GM23338 (cell line): ENCODE measurements at regions not wholly inside any gene's neighbourhood (a gene's known extent, or its start where the extent isn't known, plus 50 kb on each side); places are given as distances from the start of the nearest gene placed in this dataset.

ENCODE experiments used
- ATAC-seq: fragments of 200-7000 bp; cut with Tn5 transposase; 3 replicates; pipeline ENCODE4 v1.9.1; 2020
- DNase-seq: peaks from one replicate; pipeline ENCODE4 v3.0.0-alpha.2; 2015; ENCODE audit warnings: low spot score
- H2AFZ ChIP-seq: fragments of 200-600 bp; sonication (generic); 2 replicates; pipeline ENCODE4 v1.8.0; 2016; ENCODE audit warnings: antibody characterized with exemption, mild to moderate bottlenecking, moderate library complexity
- H3F3A ChIP-seq: fragments of 200-600 bp; sonication (generic); replicated peaks from 2 replicates; pipeline ENCODE4 v1.8.0; 2017; ENCODE audit warnings: antibody characterized with exemption, mixed run types, low read depth
- H3K27ac ChIP-seq: fragments of 200-600 bp; sonication (generic); 2 replicates; pipeline ENCODE4 v1.6.1; 2016; ENCODE audit warnings: low read depth
- H3K27me3 ChIP-seq: fragments of 200-600 bp; sonication (generic); 2 replicates; pipeline ENCODE4 v1.8.0; 2016; ENCODE audit warnings: mild to moderate bottlenecking, mixed run types, moderate library complexity; ENCODE audit not compliant: insufficient read depth
- H3K36me3 ChIP-seq: fragments of 200-600 bp; sonication (generic); 2 replicates; pipeline ENCODE4 v1.8.0; 2016; ENCODE audit warnings: mild to moderate bottlenecking; ENCODE audit not compliant: insufficient read depth
- H3K4me1 ChIP-seq: fragments of 200-600 bp; sonication (generic); 2 replicates; pipeline ENCODE4 v1.8.0; 2016; ENCODE audit warnings: mild to moderate bottlenecking, moderate library complexity; ENCODE audit not compliant: insufficient read depth
- H3K4me2 ChIP-seq: fragments of 200-600 bp; sonication (generic); 2 replicates; pipeline ENCODE4 v1.7.1; 2017; ENCODE audit warnings: mixed run types
- H3K4me3 ChIP-seq: fragments of 200-600 bp; sonication (generic); 2 replicates; pipeline ENCODE4 v1.6.1; 2016; ENCODE audit warnings: mixed run types
- H3K79me2 ChIP-seq: fragments of 200-600 bp; sonication (generic); replicated peaks from 2 replicates; pipeline ENCODE4 v1.8.0; 2017; ENCODE audit warnings: mild to moderate bottlenecking; ENCODE audit not compliant: insufficient read depth
- H3K9me2 ChIP-seq: fragments of 200-600 bp; sonication (generic); 2 replicates; pipeline ENCODE4 v1.8.0; 2017; ENCODE audit not compliant: insufficient read depth
- H4K20me1 ChIP-seq: fragments of 200-600 bp; sonication (generic); replicated peaks from 2 replicates; pipeline ENCODE4 v1.8.0; 2017; ENCODE audit warnings: mild to moderate bottlenecking; ENCODE audit not compliant: insufficient read depth
- H3K27ac Mint-ChIP-seq: 2 replicates; pipeline ENCODE4 v1.8.0; 2020; ENCODE audit warnings: inconsistent platforms, mild to moderate bottlenecking, moderate library complexity, mixed read lengths
- H3K27me3 Mint-ChIP-seq: 3 replicates; pipeline ENCODE4 v1.8.0; 2022; ENCODE audit warnings: low read depth, mild to moderate bottlenecking, moderate library complexity, mixed read lengths, inconsistent platforms; ENCODE audit not compliant: insufficient read depth, poor library complexity
- H3K36me3 Mint-ChIP-seq: 3 replicates; pipeline ENCODE4 v1.8.0; 2021; ENCODE audit warnings: low read depth, mild to moderate bottlenecking, inconsistent platforms, moderate library complexity, mixed read lengths
- H3K4me1 Mint-ChIP-seq: 3 replicates; pipeline ENCODE4 v1.8.0; 2020; ENCODE audit warnings: mild to moderate bottlenecking, inconsistent platforms, mixed read lengths
- H3K4me3 Mint-ChIP-seq: 3 replicates; pipeline ENCODE4 v1.8.0; 2021; ENCODE audit warnings: moderate library complexity, mild to moderate bottlenecking, inconsistent platforms, mixed read lengths
- H3K9me3 Mint-ChIP-seq: 3 replicates; pipeline ENCODE4 v1.8.0; 2020; ENCODE audit warnings: moderate library complexity, mild to moderate bottlenecking, inconsistent platforms, mixed read lengths
- CREB1 ChIP-seq: fragments of 250-450 bp; sonication (Bioruptor Pico); IDR thresholded peaks from 2 replicates; pipeline ENCODE4 v1.5.0; 2020; ENCODE audit warnings: low read depth, mild to moderate bottlenecking, moderate library complexity
- EZH2 ChIP-seq: fragments of 200-600 bp; sonication (generic); IDR thresholded peaks from one replicate; pipeline ENCODE4 v1.8.0; 2017; ENCODE audit warnings: antibody characterized with exemption, mild to moderate bottlenecking, low read depth; ENCODE audit not compliant: unreplicated experiment
- JUNB ChIP-seq: IDR thresholded peaks from one replicate; pipeline ENCODE4 v1.6.1; 2016; ENCODE audit warnings: antibody characterized with exemption; ENCODE audit not compliant: unreplicated experiment
- POLR2AphosphoS5 ChIP-seq: IDR thresholded peaks from 2 replicates; pipeline ENCODE4 v1.6.1; 2016; ENCODE audit warnings: antibody characterized with exemption, low read depth
- STAT1 ChIP-seq: IDR thresholded peaks from one replicate; pipeline ENCODE4 v1.6.1; 2016; ENCODE audit warnings: antibody characterized with exemption; ENCODE audit not compliant: unreplicated experiment
- ZNF114 ChIP-seq: fragments of 250-450 bp; sonication (Bioruptor Pico); IDR thresholded peaks from 2 replicates; pipeline ENCODE4 v1.5.0; 2020; ENCODE audit warnings: mild to moderate bottlenecking, moderate library complexity
- TF ChIP-seq, protein P1 (sequence below), 2 experiments: fragments of 200-600 bp in 1 of 2; sonication (generic) in 1 of 2; conservative IDR thresholded peaks; 2 replicates each; pipeline versions ENCODE4 v1.5.1 to v1.6.1; 2016 to 2017; ENCODE audit warnings: antibody characterized with exemption in 2 of 2, low read depth in 2 of 2, mild to moderate bottlenecking in 2 of 2, moderate library complexity in 1 of 2
- TF ChIP-seq, protein P2 (sequence below): fragments of 250-450 bp; sonication (Bioruptor Pico); IDR thresholded peaks from 2 replicates; pipeline ENCODE4 v1.5.0; 2020; ENCODE audit warnings: mild to moderate bottlenecking, moderate library complexity
- TF ChIP-seq, protein P3 (sequence below): IDR thresholded peaks from one replicate; pipeline ENCODE4 v1.6.1; 2018; ENCODE audit warnings: antibody characterized with exemption; ENCODE audit not compliant: unreplicated experiment
- TF ChIP-seq, protein P4 (sequence below): IDR thresholded peaks from 2 replicates; pipeline ENCODE4 v1.6.1; 2016; ENCODE audit warnings: antibody characterized with exemption

DNA sequence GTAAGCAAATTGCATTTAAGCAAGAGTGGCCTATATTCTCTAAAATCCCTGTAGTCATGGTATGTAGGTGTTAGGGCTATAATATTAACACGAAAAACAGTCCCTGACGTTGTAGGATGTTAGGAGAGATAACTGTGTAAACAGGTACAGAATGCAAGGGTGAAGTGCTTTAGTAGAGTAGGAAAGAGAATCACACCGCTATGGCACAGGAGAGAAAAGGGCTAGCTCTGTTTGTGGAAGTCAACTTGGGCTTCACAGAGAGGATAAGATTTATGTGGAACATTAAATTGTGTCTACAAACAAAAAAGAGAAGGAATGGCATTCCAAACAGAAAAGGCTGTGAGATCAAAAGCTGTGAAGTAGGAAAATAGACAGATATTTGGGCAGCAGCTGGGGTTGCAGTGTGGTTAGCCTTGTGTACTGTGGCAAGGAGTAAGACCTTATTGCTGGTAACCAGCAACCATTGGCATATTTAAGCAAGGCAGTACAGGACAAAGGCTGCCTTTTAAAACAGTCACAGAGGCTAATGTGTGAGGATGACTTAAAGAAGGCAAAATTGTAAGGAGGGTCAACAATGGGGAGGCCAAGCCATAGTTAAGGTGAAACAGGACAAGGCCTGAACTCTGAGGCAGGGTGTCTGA, 337.5 kb upstream of the ADAMTSL1 start:
- H3K9me3 Mint-ChIP-seq: no peaks in the 10 kb centered on the region
- Histone ChIP-seq H3F3A (no peaks in the 10 kb centered on the region), H3K9me2 (peaks cover 11% of the 10 kb centered on the region; the same call in 1 of the 2 replicates), H3K27ac (no peak overlapping the region), H3K27me3 (no peaks in the 10 kb centered on the region), H3K36me3 (no peaks in the 10 kb centered on the region), H3K4me1 (no peaks in the 10 kb centered on the region), H4K20me1 (no peaks in the 10 kb centered on the region), H3K79me2 (no peaks in the 10 kb centered on the region), H3K4me3 (no peak overlapping the region), H3K4me2 (no peak overlapping the region), H2AFZ (no peak overlapping the region)
- TF ChIP-seq CREB1 (CRISPR knock-in tag) (no peak), ZNF114 (CRISPR knock-in tag) (no peak), POLR2AphosphoS5 (no peak), STAT1 (no peak), JUNB (no peak), EZH2 (no peak)
- TF ChIP-seq, protein P1, sequence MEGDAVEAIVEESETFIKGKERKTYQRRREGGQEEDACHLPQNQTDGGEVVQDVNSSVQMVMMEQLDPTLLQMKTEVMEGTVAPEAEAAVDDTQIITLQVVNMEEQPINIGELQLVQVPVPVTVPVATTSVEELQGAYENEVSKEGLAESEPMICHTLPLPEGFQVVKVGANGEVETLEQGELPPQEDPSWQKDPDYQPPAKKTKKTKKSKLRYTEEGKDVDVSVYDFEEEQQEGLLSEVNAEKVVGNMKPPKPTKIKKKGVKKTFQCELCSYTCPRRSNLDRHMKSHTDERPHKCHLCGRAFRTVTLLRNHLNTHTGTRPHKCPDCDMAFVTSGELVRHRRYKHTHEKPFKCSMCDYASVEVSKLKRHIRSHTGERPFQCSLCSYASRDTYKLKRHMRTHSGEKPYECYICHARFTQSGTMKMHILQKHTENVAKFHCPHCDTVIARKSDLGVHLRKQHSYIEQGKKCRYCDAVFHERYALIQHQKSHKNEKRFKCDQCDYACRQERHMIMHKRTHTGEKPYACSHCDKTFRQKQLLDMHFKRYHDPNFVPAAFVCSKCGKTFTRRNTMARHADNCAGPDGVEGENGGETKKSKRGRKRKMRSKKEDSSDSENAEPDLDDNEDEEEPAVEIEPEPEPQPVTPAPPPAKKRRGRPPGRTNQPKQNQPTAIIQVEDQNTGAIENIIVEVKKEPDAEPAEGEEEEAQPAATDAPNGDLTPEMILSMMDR (conservative IDR thresholded peaks at IDR 0.05; ENCODE audit: low read depth in 2 of 2): no peak
- TF ChIP-seq, protein P2, sequence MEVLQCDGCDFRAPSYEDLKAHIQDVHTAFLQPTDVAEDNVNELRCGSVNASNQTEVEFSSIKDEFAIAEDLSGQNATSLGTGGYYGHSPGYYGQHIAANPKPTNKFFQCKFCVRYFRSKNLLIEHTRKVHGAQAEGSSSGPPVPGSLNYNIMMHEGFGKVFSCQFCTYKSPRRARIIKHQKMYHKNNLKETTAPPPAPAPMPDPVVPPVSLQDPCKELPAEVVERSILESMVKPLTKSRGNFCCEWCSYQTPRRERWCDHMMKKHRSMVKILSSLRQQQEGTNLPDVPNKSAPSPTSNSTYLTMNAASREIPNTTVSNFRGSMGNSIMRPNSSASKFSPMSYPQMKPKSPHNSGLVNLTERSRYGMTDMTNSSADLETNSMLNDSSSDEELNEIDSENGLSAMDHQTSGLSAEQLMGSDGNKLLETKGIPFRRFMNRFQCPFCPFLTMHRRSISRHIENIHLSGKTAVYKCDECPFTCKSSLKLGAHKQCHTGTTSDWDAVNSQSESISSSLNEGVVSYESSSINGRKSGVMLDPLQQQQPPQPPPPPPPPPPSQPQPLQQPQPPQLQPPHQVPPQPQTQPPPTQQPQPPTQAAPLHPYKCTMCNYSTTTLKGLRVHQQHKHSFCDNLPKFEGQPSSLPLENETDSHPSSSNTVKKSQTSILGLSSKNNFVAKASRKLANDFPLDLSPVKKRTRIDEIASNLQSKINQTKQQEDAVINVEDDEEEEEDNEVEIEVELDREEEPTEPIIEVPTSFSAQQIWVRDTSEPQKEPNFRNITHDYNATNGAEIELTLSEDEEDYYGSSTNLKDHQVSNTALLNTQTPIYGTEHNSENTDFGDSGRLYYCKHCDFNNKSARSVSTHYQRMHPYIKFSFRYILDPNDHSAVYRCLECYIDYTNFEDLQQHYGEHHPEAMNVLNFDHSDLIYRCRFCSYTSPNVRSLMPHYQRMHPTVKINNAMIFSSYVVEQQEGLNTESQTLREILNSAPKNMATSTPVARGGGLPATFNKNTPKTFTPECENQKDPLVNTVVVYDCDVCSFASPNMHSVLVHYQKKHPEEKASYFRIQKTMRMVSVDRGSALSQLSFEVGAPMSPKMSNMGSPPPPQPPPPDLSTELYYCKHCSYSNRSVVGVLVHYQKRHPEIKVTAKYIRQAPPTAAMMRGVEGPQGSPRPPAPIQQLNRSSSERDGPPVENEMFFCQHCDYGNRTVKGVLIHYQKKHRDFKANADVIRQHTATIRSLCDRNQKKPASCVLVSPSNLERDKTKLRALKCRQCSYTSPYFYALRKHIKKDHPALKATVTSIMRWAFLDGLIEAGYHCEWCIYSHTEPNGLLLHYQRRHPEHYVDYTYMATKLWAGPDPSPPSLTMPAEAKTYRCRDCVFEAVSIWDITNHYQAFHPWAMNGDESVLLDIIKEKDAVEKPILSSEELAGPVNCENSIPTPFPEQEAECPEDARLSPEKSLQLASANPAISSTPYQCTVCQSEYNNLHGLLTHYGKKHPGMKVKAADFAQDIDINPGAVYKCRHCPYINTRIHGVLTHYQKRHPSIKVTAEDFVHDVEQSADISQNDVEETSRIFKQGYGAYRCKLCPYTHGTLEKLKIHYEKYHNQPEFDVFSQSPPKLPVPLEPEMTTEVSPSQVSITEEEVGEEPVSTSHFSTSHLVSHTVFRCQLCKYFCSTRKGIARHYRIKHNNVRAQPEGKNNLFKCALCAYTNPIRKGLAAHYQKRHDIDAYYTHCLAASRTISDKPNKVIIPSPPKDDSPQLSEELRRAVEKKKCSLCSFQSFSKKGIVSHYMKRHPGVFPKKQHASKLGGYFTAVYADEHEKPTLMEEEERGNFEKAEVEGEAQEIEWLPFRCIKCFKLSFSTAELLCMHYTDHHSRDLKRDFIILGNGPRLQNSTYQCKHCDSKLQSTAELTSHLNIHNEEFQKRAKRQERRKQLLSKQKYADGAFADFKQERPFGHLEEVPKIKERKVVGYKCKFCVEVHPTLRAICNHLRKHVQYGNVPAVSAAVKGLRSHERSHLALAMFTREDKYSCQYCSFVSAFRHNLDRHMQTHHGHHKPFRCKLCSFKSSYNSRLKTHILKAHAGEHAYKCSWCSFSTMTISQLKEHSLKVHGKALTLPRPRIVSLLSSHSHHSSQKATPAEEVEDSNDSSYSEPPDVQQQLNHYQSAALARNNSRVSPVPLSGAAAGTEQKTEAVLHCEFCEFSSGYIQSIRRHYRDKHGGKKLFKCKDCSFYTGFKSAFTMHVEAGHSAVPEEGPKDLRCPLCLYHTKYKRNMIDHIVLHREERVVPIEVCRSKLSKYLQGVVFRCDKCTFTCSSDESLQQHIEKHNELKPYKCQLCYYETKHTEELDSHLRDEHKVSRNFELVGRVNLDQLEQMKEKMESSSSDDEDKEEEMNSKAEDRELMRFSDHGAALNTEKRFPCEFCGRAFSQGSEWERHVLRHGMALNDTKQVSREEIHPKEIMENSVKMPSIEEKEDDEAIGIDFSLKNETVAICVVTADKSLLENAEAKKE (CRISPR knock-in tag): no peak
- TF ChIP-seq, protein P3, sequence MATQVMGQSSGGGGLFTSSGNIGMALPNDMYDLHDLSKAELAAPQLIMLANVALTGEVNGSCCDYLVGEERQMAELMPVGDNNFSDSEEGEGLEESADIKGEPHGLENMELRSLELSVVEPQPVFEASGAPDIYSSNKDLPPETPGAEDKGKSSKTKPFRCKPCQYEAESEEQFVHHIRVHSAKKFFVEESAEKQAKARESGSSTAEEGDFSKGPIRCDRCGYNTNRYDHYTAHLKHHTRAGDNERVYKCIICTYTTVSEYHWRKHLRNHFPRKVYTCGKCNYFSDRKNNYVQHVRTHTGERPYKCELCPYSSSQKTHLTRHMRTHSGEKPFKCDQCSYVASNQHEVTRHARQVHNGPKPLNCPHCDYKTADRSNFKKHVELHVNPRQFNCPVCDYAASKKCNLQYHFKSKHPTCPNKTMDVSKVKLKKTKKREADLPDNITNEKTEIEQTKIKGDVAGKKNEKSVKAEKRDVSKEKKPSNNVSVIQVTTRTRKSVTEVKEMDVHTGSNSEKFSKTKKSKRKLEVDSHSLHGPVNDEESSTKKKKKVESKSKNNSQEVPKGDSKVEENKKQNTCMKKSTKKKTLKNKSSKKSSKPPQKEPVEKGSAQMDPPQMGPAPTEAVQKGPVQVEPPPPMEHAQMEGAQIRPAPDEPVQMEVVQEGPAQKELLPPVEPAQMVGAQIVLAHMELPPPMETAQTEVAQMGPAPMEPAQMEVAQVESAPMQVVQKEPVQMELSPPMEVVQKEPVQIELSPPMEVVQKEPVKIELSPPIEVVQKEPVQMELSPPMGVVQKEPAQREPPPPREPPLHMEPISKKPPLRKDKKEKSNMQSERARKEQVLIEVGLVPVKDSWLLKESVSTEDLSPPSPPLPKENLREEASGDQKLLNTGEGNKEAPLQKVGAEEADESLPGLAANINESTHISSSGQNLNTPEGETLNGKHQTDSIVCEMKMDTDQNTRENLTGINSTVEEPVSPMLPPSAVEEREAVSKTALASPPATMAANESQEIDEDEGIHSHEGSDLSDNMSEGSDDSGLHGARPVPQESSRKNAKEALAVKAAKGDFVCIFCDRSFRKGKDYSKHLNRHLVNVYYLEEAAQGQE: no peak
- TF ChIP-seq, protein P4, sequence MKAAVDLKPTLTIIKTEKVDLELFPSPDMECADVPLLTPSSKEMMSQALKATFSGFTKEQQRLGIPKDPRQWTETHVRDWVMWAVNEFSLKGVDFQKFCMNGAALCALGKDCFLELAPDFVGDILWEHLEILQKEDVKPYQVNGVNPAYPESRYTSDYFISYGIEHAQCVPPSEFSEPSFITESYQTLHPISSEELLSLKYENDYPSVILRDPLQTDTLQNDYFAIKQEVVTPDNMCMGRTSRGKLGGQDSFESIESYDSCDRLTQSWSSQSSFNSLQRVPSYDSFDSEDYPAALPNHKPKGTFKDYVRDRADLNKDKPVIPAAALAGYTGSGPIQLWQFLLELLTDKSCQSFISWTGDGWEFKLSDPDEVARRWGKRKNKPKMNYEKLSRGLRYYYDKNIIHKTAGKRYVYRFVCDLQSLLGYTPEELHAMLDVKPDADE: no peak
- H3K27me3 Mint-ChIP-seq: no peaks in the 10 kb centered on the region
- no peak for ATAC-seq
- no peak overlapping the region for H3K27ac Mint-ChIP-seq
- H3K4me1 Mint-ChIP-seq: no peaks in the 10 kb centered on the region
- H3K4me3 Mint-ChIP-seq: no peak overlapping the region
- no peak for DNase-seq
- H3K36me3 Mint-ChIP-seq: no peaks in the 10 kb centered on the region; the same call in 2 of the 3 replicates
